ENCODE measurements at regions not wholly inside any gene's neighbourhood (a gene's known extent, or its start where the extent isn't known, plus 50 kb on each side); places are given as distances from the start of the nearest gene placed in this dataset.
"Not testable (repeated sequence)": the region's sequence is repeated elsewhere in the genome, so short reads cannot be mapped to it uniquely, and the experiment has no call there.

DNA sequence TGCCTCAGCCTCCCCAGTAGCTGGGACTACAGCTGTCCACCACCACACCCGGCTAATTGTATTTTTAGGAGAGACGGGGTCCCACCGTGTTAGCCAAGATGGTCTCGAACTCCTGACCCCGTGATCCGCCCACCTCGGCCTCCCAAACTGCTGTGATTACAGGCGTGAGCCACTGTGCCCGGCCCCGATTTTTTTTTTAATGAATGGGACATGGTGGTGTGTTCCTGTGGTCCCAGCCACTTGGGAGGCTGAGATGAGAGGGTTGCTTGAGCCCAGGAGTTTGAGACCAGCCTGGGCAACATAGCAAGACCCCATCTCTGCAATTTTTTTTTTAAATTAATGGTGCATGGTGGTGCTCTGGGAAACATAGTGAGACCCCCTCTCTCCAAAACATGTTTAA is 143.6 kb upstream of the TPTE start:
- not testable (repeated sequence) for TF ChIP-seq POLR2A (IDR thresholded peaks at IDR 0.05)
- TF ChIP-seq, protein P1, sequence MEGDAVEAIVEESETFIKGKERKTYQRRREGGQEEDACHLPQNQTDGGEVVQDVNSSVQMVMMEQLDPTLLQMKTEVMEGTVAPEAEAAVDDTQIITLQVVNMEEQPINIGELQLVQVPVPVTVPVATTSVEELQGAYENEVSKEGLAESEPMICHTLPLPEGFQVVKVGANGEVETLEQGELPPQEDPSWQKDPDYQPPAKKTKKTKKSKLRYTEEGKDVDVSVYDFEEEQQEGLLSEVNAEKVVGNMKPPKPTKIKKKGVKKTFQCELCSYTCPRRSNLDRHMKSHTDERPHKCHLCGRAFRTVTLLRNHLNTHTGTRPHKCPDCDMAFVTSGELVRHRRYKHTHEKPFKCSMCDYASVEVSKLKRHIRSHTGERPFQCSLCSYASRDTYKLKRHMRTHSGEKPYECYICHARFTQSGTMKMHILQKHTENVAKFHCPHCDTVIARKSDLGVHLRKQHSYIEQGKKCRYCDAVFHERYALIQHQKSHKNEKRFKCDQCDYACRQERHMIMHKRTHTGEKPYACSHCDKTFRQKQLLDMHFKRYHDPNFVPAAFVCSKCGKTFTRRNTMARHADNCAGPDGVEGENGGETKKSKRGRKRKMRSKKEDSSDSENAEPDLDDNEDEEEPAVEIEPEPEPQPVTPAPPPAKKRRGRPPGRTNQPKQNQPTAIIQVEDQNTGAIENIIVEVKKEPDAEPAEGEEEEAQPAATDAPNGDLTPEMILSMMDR (IDR thresholded peaks at IDR 0.05): not testable (repeated sequence)

All from prostate gland (tissue), 2 donors.